HEK293T (cell line): ENCODE measurements at regions not wholly inside any gene's neighbourhood (a gene's known extent, or its start where the extent isn't known, plus 50 kb on each side); places are given as distances from the start of the nearest gene placed in this dataset.

Experiments used
- ARNT ChIP-seq: fragments of 450-650 bp; IDR thresholded peaks from 2 replicates; pipeline ENCODE4 v1.6.1; 2017; ENCODE audit warnings: mild to moderate bottlenecking
- BHLHE40 ChIP-seq: fragments of 450-650 bp; IDR thresholded peaks from 2 replicates; pipeline ENCODE4 v1.6.1; 2016; ENCODE audit warnings: mild to moderate bottlenecking, moderate library complexity, borderline replicate concordance
- CTBP1 ChIP-seq: fragments of 450-650 bp; IDR thresholded peaks from 2 replicates; pipeline ENCODE4 v1.6.1; 2016; ENCODE audit warnings: borderline replicate concordance
- FOXA1 ChIP-seq: fragments of 450-650 bp; IDR thresholded peaks from 2 replicates; pipeline ENCODE4 v1.6.1; 2016; ENCODE audit warnings: mild to moderate bottlenecking
- FOXK2 ChIP-seq: fragments of 450-650 bp; IDR thresholded peaks from 2 replicates; pipeline ENCODE4 v1.6.1; 2016; ENCODE audit warnings: mild to moderate bottlenecking
- FOXM1 ChIP-seq: fragments of 450-650 bp; IDR thresholded peaks from 2 replicates; pipeline ENCODE4 v1.6.1; 2017; ENCODE audit warnings: mild to moderate bottlenecking, borderline replicate concordance
- HDGF ChIP-seq: fragments of 450-650 bp; IDR thresholded peaks from 2 replicates; pipeline ENCODE4 v1.6.1; 2017; ENCODE audit warnings: antibody characterized with exemption, borderline replicate concordance
- LEF1 ChIP-seq: fragments of 450-650 bp; IDR thresholded peaks from 2 replicates; pipeline ENCODE4 v1.6.1; 2017; ENCODE audit warnings: mild to moderate bottlenecking, borderline replicate concordance
- NFRKB ChIP-seq: fragments of 450-650 bp; IDR thresholded peaks from 2 replicates; pipeline ENCODE4 v1.6.1; 2016; ENCODE audit warnings: mild to moderate bottlenecking, moderate library complexity
- PKNOX1 ChIP-seq: fragments of 450-650 bp; IDR thresholded peaks from 2 replicates; pipeline ENCODE4 v1.6.1; 2016
- SP1 ChIP-seq: fragments of 450-650 bp; IDR thresholded peaks from 2 replicates; pipeline ENCODE4 v1.6.1; 2017
- SUZ12 ChIP-seq: fragments of 450-650 bp; IDR thresholded peaks from 2 replicates; pipeline ENCODE4 v1.6.1; 2016; ENCODE audit warnings: mild to moderate bottlenecking
- TARDBP ChIP-seq: fragments of 450-650 bp; IDR thresholded peaks from 2 replicates; pipeline ENCODE4 v1.6.1; 2016
- ZNF384 ChIP-seq: fragments of 450-650 bp; IDR thresholded peaks from 2 replicates; pipeline ENCODE4 v1.6.1; 2016

GRCh38 chr18:22020867-22021370 is 148.5 kb upstream of the GATA6 start:
- TF ChIP-seq FOXK2 (no peak), ZNF384 (no peak), BHLHE40 (no peak), PKNOX1 (no peak), ARNT (no peak), SP1 (no peak), CTBP1 (no peak), LEF1 (no peak), FOXA1 (no peak), FOXM1 (no peak), NFRKB (no peak), TARDBP (no peak), HDGF (no peak), SUZ12 (no peak)
